ENCODE measurements at regions not wholly inside any gene's neighbourhood (a gene's known extent, or its start where the extent isn't known, plus 50 kb on each side); places are given as distances from the start of the nearest gene placed in this dataset.

- Histone ChIP-seq H3K9me3 (ENCODE audit: low read length) (no peaks in the 10 kb centered on the region), H3K36me3 (replicated peaks in 1 of 2; ENCODE audit: control insufficient read depth in 1 of 2, insufficient read depth in 2 of 2, low read length in 2 of 2) (no peaks in the 10 kb centered on the region), H3K4me2 (ENCODE audit: low read depth, low read length) (no peak overlapping the region), H3K27ac (ENCODE audit: extremely low read length, insufficient read depth, low read length) (no peak overlapping the region), H2AFZ (ENCODE audit: low read length) (no peak overlapping the region), H3K4me3 (replicated peaks in 1 of 3; ENCODE audit: insufficient read depth in 1 of 3, low read depth in 2 of 3, low read length in 3 of 3) (no peak overlapping the region), H3K9ac (ENCODE audit: insufficient read depth, low read depth, low read length) (no peak overlapping the region), H3K79me2 (ENCODE audit: insufficient read depth, low read length) (no peaks in the 10 kb centered on the region), H4K20me1 (ENCODE audit: insufficient read depth, low read length) (no peaks in the 10 kb centered on the region), H3K4me1 (ENCODE audit: insufficient read depth, low read length) (no peaks in the 10 kb centered on the region), H3K27me3 (ENCODE audit: control insufficient read depth in 1 of 2, insufficient read depth in 2 of 2, low read length in 2 of 2) (no peaks in the 10 kb centered on the region)
- ATAC-seq = no peak
- ChIA-PET POLR2A (no interaction called here), CTCF (ENCODE audit: low intra/inter-chr PET ratio, low total read pairs) (no interaction called here)
- no peak for DNase-seq (ENCODE audit: low spot score)
- intact Hi-C loops (cut with micrococcal nuclease; ENCODE audit: unreplicated experiment) = no loop called here
- WGBS (ENCODE audit: low lambda C conversion rate) = 83% methylated on average over 1 of the region's 1 CpG
- TF ChIP-seq CREB3 (CRISPR knock-in tag; IDR thresholded peaks at IDR 0.05) (no peak), KDM5A (IDR thresholded peaks at IDR 0.05; ENCODE audit: borderline replicate concordance, low read length) (no peak), PHF5A (CRISPR knock-in tag; IDR thresholded peaks at IDR 0.05; ENCODE audit: low read depth, unreplicated experiment) (no peak), ZFP36L1 (CRISPR knock-in tag; IDR thresholded peaks at IDR 0.05) (no peak), ZNF776 (CRISPR knock-in tag; IDR thresholded peaks at IDR 0.05) (no peak)
- in situ Hi-C loops (cut with HindIII; ENCODE audit: extremely low pct_ligation_motif_present, low pct_unique_long_range_greater_than_20kb) = no loop called here
- no TSS peak for BruUV-seq (replicated peaks)
- no peak for FAIRE-seq
These were observed 159.8 kb upstream of the PUDP start for GRCh38 chrX:7307720-7308119.

- no peak overlapping the region for H2AFZ ChIP-seq (ENCODE audit: low read length)
- DNase-seq (ENCODE audit: low spot score) (no peak), ATAC-seq (no peak), FAIRE-seq (no peak)
- H4K20me1 ChIP-seq (ENCODE audit: insufficient read depth, low read length) = no peaks in the 10 kb centered on the region
- ChIA-PET CTCF (ENCODE audit: low intra/inter-chr PET ratio, low total read pairs) (no interaction called here), POLR2A (no interaction called here)
- no peak overlapping the region for H3K9ac ChIP-seq (ENCODE audit: insufficient read depth, low read depth, low read length)
- H3K9me3 ChIP-seq (ENCODE audit: low read length) = no peaks in the 10 kb centered on the region
- in situ Hi-C loops (cut with HindIII; ENCODE audit: extremely low pct_ligation_motif_present, low pct_unique_long_range_greater_than_20kb) (no loop called here), intact Hi-C loops (cut with micrococcal nuclease; ENCODE audit: unreplicated experiment) (no loop called here)
- H3K4me2 ChIP-seq (ENCODE audit: low read depth, low read length) = no peak overlapping the region
- no peak overlapping the region for H3K27ac ChIP-seq (ENCODE audit: extremely low read length, insufficient read depth, low read length)
- no peaks in the 10 kb centered on the region for H3K36me3 ChIP-seq (replicated peaks in 1 of 2; ENCODE audit: control insufficient read depth in 1 of 2, insufficient read depth in 2 of 2, low read length in 2 of 2)
- no peaks in the 10 kb centered on the region for H3K79me2 ChIP-seq (ENCODE audit: insufficient read depth, low read length)
- H3K4me1 ChIP-seq (ENCODE audit: insufficient read depth, low read length) = no peaks in the 10 kb centered on the region
- no peak overlapping the region for H3K4me3 ChIP-seq (replicated peaks in 1 of 3; ENCODE audit: insufficient read depth in 1 of 3, low read depth in 2 of 3, low read length in 3 of 3)
- WGBS (ENCODE audit: low lambda C conversion rate) = 73% methylated on average over 1 of the region's 1 CpG
- no TSS peak for BruUV-seq (replicated peaks)
- no peak for TF ChIP-seq RBM22 (optimal IDR thresholded peaks at IDR 0.05; ENCODE audit: low read length)
- no peak for TF ChIP-seq DPF2 (CRISPR knock-in tag; IDR thresholded peaks at IDR 0.05; ENCODE audit: borderline replicate concordance, low read depth)
- no peak for TF ChIP-seq RAD51 (IDR thresholded peaks at IDR 0.05; ENCODE audit: borderline replicate concordance)
- TF ChIP-seq CEBPB (IDR thresholded peaks at IDR 0.05; ENCODE audit: borderline replicate concordance, low read depth, low read length) = peak; percentile 29; the same call in 1 of the 2 replicates
- TF ChIP-seq CCDC6 (CRISPR knock-in tag; IDR thresholded peaks at IDR 0.05) = no peak
- TF ChIP-seq MEF2D (CRISPR knock-in tag; IDR thresholded peaks at IDR 0.05) = no peak
- H3K27me3 ChIP-seq (ENCODE audit: control insufficient read depth in 1 of 2, insufficient read depth in 2 of 2, low read length in 2 of 2) = no peaks in the 10 kb centered on the region
These were observed 146.5 kb upstream of the PUDP start for GRCh38 chrX:7294483-7294882.

Data from HepG2 (cell line).